HPDE6-E6E7 (cell line): ENCODE measurements at regions not wholly inside any gene's neighbourhood (a gene's known extent, or its start where the extent isn't known, plus 50 kb on each side); places are given as distances from the start of the nearest gene placed in this dataset.
"Not testable (repeated sequence)": the region's sequence is repeated elsewhere in the genome, so short reads cannot be mapped to it uniquely, and the experiment has no call there.

Source experiments
- DNase-seq: peaks from one replicate; pipeline ENCODE4 v3.0.0; 2011; ENCODE audit warnings: missing footprints; ENCODE audit errors: extremely low spot score

GRCh38 chr10:108545921-108546320 lies 1377.4 kb downstream of the XPNPEP1 start:
- DNase-seq, result no peak

DNA sequence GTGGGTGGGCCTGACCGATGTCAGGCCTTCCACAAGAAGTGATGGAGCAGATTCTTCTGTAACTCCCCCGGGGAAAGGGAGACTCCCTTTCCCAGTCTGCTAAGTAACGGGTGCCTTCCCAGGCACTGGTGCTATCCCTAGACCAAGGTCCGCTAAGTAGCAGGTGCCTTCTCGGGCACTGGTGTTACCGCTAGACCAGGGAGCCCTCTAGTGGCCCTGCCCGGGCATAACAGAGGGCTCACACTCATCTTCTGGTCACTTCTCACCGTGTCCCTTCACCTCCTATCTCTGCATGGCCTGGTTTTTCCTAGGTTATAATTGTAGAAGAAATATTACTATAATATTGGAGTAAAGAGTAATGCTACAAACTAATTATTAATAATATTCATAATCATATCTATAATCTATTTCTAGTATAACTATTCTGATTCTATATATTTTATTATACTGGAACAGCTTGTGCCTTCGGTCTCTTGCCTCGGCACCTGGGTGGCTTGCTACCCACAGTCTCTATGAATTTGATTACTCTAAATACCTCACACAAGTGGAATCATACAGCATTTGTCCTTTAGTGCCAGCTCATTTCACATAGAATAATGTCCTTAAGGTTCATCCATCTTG lies 1378.7 kb downstream of the XPNPEP1 start:
- DNase-seq, result peak; percentile 2

DNA sequence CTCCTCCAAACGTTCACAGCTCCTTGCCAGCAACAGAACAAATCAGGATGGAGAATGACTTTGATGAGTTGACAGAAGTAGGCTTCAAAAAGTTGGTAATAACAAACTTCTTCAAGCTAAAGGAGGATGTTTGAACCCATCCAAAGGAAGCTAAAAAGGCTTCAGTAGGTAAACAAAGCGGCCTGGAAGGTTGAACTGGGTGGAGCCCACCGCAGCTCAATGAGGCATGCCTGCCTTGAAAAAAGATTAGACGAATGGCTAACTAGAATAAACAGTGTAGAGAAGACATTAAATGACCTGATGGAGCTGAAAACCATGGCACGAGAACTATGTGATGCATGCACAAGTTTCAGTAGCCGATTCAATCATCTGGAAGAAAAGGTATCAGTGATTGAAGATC lies 1369.0 kb upstream of the SORCS1 start:
- DNase-seq, result not testable (repeated sequence)

GRCh38 chr10:108523016-108523800 lies 1358.7 kb upstream of the SORCS1 start:
- DNase-seq, result no peak

DNA sequence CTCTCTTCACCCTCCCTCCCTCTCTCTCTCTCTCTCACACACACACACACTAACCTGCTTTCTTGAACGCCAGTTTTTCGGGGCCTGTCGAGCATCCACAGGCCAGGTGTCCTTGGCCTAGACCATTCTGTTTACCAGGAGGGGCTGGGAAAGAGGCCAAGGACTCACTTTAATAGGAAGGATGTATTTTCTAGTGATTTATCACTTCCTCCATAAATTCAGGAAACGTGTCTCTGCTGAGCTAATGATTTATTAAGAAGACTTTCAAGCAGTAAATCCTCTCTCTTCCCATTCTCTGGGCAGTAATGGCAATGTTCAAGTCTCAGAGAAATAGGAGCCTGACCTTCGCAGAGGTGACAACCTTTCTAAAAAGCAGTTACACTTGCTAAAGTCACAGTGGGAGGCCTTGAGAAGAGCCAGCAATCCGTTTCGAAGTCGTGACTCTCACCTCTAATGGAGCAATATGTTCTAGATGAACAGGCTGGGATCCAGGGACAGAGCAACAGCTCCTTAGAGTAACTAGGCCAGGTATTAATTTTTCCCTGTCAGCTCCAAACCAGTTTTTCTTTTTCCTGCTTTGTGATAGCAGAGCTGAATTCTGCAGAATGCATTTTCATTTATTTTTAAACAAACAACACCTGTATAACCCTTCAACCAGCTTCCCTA lies 1357.5 kb upstream of the SORCS1 start:
- DNase-seq, result no peak

- DNase-seq, result no peak
Measured at GRCh38 chr10:108515821-108516220, 1351.3 kb upstream of the SORCS1 start.

DNA sequence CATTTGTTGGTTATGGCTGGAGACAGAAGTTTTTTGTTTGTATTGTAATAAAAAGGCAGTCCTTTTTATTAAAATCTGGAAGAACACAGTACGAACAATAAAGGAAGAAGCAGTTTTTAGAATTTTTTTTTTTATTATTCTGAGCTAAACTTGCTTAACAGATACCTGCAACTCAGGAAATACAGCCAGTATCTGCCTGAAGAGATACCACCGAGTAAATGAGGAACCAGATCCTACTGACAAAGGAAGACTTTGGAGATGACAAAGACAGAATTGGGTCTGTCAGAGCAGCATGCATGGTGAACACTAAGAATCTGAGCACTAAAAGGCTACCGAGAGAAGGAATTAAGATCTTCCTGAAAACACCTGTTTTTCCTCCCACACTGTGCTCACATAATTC lies 1335.9 kb upstream of the SORCS1 start:
- DNase-seq, result no peak

- no peak for DNase-seq
Measured at GRCh38 chr10:108496106-108496505, 1331.6 kb upstream of the SORCS1 start.

GRCh38 chr10:108490944-108491343 lies 1326.4 kb upstream of the SORCS1 start:
- no peak for DNase-seq

DNA sequence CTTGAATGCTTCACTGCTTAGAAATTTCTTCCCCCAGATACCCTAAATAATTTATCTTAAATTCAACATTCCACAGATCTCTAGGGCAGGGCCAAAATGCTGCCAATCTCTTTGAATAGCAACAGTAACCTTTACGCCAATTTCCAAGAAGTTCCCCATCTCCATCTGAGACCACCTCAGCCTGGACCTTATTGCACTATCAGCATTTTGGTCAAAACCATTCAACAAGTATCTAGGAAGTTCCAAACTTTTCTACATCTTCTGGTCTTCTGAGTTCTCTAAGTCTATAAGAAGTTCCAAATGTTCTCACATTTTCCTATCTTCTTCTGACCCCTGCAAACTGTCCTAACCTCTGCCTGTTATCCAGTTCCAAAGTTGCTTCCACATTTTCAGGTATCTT lies 1306.9 kb upstream of the SORCS1 start:
- DNase-seq, result no peak

DNA sequence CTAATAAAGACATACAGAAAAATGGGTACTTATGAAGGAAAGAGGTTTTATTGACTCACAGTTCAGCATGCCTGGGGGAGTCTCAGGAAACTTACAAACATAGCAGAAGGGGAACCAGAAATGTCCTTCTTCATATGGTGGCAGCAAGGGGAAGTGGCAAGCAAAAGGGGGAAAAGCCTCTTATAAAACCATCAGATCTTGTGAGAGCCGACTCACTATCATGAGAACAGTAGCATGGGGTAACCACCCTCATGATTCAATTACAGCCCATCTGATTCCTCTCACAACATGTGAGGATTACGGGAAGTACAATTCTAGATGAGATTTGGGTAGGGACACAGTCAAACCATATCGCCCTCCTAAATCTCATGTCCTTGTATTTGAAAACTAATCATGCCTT lies 1305.4 kb upstream of the SORCS1 start:
- DNase-seq, result no peak

DNA sequence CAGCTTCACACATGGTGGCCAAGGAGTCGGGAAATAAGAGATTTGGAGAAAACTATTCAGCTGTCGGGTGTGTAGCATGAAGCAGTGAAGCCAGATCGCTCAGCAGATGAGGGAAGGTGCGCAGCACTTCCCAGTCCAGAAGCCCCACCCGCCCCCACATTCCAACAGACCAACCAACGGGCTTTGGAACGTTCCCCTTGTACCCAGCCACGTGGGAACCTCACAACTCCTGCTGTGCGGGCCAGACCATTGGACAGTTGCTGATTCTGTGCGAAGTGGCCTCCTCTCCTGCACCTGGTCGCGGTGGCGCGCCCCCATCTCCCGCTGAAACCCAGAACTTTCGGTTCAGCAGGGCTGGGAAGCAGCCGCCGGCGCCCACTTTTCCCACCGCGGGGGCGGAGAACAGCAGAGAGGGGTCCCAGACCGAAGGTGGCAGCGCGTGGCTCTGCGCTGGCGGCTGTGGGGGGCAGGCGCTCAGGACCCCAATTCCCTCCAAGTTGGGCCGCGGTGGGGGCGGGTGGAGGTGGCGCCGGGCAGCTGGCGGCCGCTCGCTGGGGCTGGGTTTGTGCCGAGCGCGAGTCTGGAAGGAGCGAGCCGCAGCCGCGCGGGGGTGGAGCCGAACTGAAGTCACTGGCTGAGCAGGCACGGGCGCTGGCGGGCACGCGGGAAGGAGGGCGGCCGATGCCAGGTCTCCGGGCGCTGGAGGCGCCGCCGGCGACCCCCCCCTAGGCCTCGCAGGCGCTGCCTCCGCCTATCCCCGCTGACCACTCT lies 1301.5 kb upstream of the SORCS1 start:
- DNase-seq, result peak; percentile 15

GRCh38 chr10:108462005-108462404 lies 1297.5 kb upstream of the SORCS1 start:
- no peak for DNase-seq

DNA sequence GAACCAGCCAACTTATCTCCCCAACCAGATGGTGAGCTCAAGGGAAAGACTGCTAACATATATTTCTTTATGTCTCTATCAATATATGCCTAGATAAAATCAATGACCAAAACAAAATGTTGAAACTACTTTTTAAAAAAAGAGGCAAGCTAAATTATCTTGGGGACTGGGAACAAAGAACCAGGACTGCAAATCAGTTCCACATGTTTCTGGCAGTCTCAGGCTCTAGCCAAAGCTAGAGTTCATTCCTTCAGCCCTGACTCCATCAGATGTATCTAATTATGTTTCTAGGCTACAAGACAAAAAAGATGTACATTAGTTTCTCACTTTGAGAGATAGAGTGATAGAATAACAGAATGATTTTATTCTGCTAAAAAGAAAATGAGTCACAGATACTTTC lies 1290.3 kb upstream of the SORCS1 start:
- DNase-seq, result no peak

GRCh38 chr10:108454224-108454623 lies 1289.7 kb upstream of the SORCS1 start:
- no peak for DNase-seq

GRCh38 chr10:108453166-108453565 lies 1288.7 kb upstream of the SORCS1 start:
- no peak for DNase-seq

- DNase-seq, result no peak
Measured at GRCh38 chr10:108452533-108452932, 1288.0 kb upstream of the SORCS1 start.

- no peak for DNase-seq
Measured at GRCh38 chr10:108450280-108450679, 1285.8 kb upstream of the SORCS1 start.

GRCh38 chr10:108445746-108446145 lies 1281.2 kb upstream of the SORCS1 start:
- no peak for DNase-seq

- DNase-seq, result no peak
Measured at GRCh38 chr10:108443636-108444035, 1279.1 kb upstream of the SORCS1 start.

DNA sequence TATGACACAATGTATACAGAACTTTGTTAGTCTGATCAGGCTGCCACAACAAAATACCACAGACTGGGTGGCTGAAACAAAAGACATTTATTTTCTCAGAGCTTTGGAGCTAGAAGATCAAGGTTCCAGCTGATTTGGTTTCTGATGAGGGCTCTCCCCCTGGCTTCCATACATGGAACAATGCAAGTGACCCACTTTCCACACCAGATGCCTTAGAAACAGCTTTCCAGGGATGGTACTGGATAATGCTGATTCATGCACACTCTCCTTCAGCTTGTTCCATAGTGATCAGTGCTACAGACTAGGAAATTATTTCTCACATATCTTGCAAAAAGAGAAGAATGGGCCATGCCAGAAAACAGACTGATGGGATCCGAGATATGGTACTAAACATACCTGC lies 1274.9 kb upstream of the SORCS1 start:
- no peak for DNase-seq

GRCh38 chr10:108436096-108436495 lies 1271.6 kb upstream of the SORCS1 start:
- no peak for DNase-seq
